BJ (cell line): ENCODE measurements at regions not wholly inside any gene's neighbourhood (a gene's known extent, or its start where the extent isn't known, plus 50 kb on each side); places are given as distances from the start of the nearest gene placed in this dataset.

ENCODE experiments used
- CTCF ChIA-PET: fragments of 350-600 bp; formaldehyde crosslinking; extraction: SDS; loops from one replicate; lab custom pipeline; 2021; ENCODE audit warnings: antibody characterized with exemption, inconsistent platforms; lab: Yijun Ruan, JAX
- POLR2A ChIA-PET: fragments of 300-600 bp; sonication (Branson Sonifier 250); formaldehyde crosslinking; extraction: SDS; loops from one replicate; lab custom pipeline; 2021; ENCODE audit warnings: antibody characterized with exemption; lab: Charles Lee
- DNase-seq: peaks from one replicate; pipeline ENCODE4 v3.0.0-alpha.2; 2011; ENCODE audit warnings: low read depth
- H3K27me3 ChIP-seq: 2 replicates; pipeline ENCODE4 v1.6.0; 2011; ENCODE audit warnings: low read length; ENCODE audit not compliant: control insufficient read depth, insufficient read depth
- H3K36me3 ChIP-seq: 2 replicates; pipeline ENCODE4 v1.5.1; 2011; ENCODE audit warnings: low read length; ENCODE audit not compliant: control insufficient read depth, insufficient read depth
- H3K4me3 ChIP-seq: 2 replicates; pipeline ENCODE4 v1.5.1; 2011; ENCODE audit warnings: low read depth, mild to moderate bottlenecking, control low read depth, low read length
- CTCF ChIP-seq: IDR thresholded peaks from 2 replicates; pipeline ENCODE4 v1.5.1; 2011; ENCODE audit warnings: low read depth, mild to moderate bottlenecking, control low read depth, inconsistent platforms, low read length, moderate library complexity; ENCODE audit not compliant: insufficient read depth

- ChIA-PET CTCF (interaction anchor here (0.9 to 1.9 kb wide), 7 partner anchors 10 to 910 kb away, joined by 3 to 9 read pairs (median 4); no protein-coding TSS in a partner anchor), POLR2A (no interaction called here)
- peak; percentile 62 for TF ChIP-seq CTCF
- DNase-seq, result no peak
- Histone ChIP-seq H3K36me3 (no peaks in the 10 kb centered on the region), H3K4me3 (no peak overlapping the region), H3K27me3 (peaks cover 16% of the 10 kb centered on the region)
These were observed 123.5 kb downstream of the RPLP1 start for GRCh38 chr15:69576035-69576526.

- peaks cover 16% of the 10 kb centered on the region for H3K27me3 ChIP-seq
- CTCF ChIA-PET, result interaction anchor here (0.8 to 1.9 kb wide), 8 partner anchors 11 to 909 kb away, joined by 3 to 9 read pairs (median 4); no protein-coding TSS in a partner anchor
- TF ChIP-seq CTCF, result no peak
These were observed 124.3 kb downstream of the RPLP1 start for GRCh38 chr15:69576948-69577351.

GRCh38 chr15:69577397-69577796 lies 124.8 kb downstream of the RPLP1 start:
- no peak for DNase-seq
- H3K36me3 ChIP-seq, result no peaks in the 10 kb centered on the region
- no peak overlapping the region for H3K4me3 ChIP-seq
- CTCF ChIA-PET, result interaction anchor here (0.6 to 1.9 kb wide), 7 partner anchors 15 to 908 kb away, joined by 3 to 9 read pairs (median 4); no protein-coding TSS in a partner anchor
- peaks cover 16% of the 10 kb centered on the region for H3K27me3 ChIP-seq
- POLR2A ChIA-PET, result no interaction called here
- no peak for TF ChIP-seq CTCF

More at GRCh38 chr15:69576948-69577351, 124.3 kb downstream of the RPLP1 start:
- H3K4me3 ChIP-seq, result no peak overlapping the region
- H3K36me3 ChIP-seq, result no peaks in the 10 kb centered on the region
- no peak for DNase-seq
- POLR2A ChIA-PET, result no interaction called here

GRCh38 chr15:69578252-69578651 lies 125.6 kb downstream of the RPLP1 start:
- POLR2A ChIA-PET, result no interaction called here
- TF ChIP-seq CTCF, result no peak
- CTCF ChIA-PET, result interaction anchor here (1.9 kb wide), 1 partner anchor 889 kb away, joined by 9 read pairs; no protein-coding TSS in a partner anchor

GRCh38 chr15:69578787-69579583 lies 126.4 kb downstream of the RPLP1 start:
- POLR2A ChIA-PET, result no interaction called here
- no peak for TF ChIP-seq CTCF
- Histone ChIP-seq H3K4me3 (no peak overlapping the region), H3K36me3 (no peaks in the 10 kb centered on the region), H3K27me3 (peaks cover 13% of the 10 kb centered on the region)
- no peak for DNase-seq
- CTCF ChIA-PET, result no interaction called here

More at GRCh38 chr15:69578252-69578651, 125.6 kb downstream of the RPLP1 start:
- H3K27me3 ChIP-seq, result peaks cover 13% of the 10 kb centered on the region
- no peaks in the 10 kb centered on the region for H3K36me3 ChIP-seq
- DNase-seq, result no peak
- no peak overlapping the region for H3K4me3 ChIP-seq
